Ectodermal cell (in vitro differentiated cells): ENCODE measurements at regions not wholly inside any gene's neighbourhood (a gene's known extent, or its start where the extent isn't known, plus 50 kb on each side); places are given as distances from the start of the nearest gene placed in this dataset.

Experiments used
- H3K27ac ChIP-seq: 2 replicates; pipeline ENCODE4 v1.7.0; 2013; ENCODE audit warnings: mild to moderate bottlenecking, low read depth, low read length; ENCODE audit not compliant: insufficient read depth, poor library complexity, severe bottlenecking
- H3K27me3 ChIP-seq: 2 replicates; pipeline ENCODE4 v1.7.0; 2013; ENCODE audit warnings: mild to moderate bottlenecking, low read length; ENCODE audit not compliant: insufficient read depth, control insufficient read depth, poor library complexity, severe bottlenecking
- H3K36me3 ChIP-seq: one replicate; pipeline ENCODE4 v1.7.0; 2013; ENCODE audit warnings: low read length; ENCODE audit not compliant: control insufficient read depth, insufficient read depth
- H3K4me1 ChIP-seq: one replicate; pipeline ENCODE4 v1.7.0; 2013; ENCODE audit warnings: low read length; ENCODE audit not compliant: control insufficient read depth, insufficient read depth
- H3K4me3 ChIP-seq: 2 replicates; pipeline ENCODE4 v1.7.0; 2013; ENCODE audit warnings: low read depth, low read length, control low read depth; ENCODE audit not compliant: insufficient read depth
- H3K9me3 ChIP-seq: 2 replicates; pipeline ENCODE4 v1.7.0; 2013; ENCODE audit warnings: mild to moderate bottlenecking, low read length, moderate library complexity; ENCODE audit not compliant: control insufficient read depth
- WGBS, 2 experiments: methylation state at CpG; one replicate each; pipeline ENCODE4 v1.1.7; 2013; ENCODE audit warnings: missing lambda C conversion rate in 2 of 2; 5-methylcytosine and 5-hydroxymethylcytosine counted together

DNA sequence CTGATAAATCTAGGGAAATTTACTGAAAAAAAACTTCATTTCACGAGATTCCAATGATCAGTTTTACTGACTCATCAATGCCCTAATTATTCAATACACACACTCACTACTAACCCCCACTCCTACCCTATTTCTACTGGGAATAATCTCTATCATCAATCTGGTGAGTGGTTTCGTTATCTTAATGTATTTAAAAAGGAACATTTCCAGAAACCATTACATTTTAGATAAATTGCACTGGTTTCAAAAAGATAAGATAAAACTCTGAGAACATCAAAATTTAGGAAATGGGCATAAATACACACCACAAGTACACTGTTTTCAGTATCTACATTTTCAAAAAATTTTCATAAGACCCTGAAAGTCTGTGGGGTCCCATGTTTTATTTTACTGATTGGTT, 471.4 kb upstream of the PKDCC start:
- H3K27ac ChIP-seq = no peak overlapping the region
- H3K4me1 ChIP-seq = no peaks in the 10 kb centered on the region
- no peak overlapping the region for H3K4me3 ChIP-seq
- H3K36me3 ChIP-seq = no peaks in the 10 kb centered on the region
- no peaks in the 10 kb centered on the region for H3K9me3 ChIP-seq
- WGBS, 2 experiments = 92 to 93% methylated on average over 1 to 2 of the region's 2 CpGs
- no peaks in the 10 kb centered on the region for H3K27me3 ChIP-seq

DNA sequence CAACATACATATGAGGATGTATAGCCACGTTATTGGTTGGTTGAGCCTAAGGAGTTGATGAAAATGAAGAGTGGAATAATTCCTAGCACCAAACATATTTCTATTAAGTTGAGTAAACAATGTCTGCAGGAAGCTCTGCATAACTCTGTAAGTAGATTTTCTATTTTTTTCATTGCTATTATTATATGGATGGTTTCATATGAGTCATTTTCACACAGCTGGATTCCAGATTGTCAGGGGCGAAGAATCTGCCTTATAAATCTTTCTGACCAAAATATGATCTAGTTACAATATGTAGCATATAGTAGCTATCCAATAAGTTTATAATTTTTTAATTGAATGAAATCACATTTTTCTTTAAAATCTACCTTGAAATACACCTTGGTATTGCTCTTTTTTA, 468.0 kb upstream of the PKDCC start:
- H3K36me3 ChIP-seq = no peaks in the 10 kb centered on the region
- WGBS, 2 experiments = 84% methylated on average over 2 of the region's 2 CpGs; no CpG with 5 or more reads in 1 of the 2 experiments
- no peak overlapping the region for H3K4me3 ChIP-seq
- H3K27me3 ChIP-seq = no peaks in the 10 kb centered on the region
- no peak overlapping the region for H3K27ac ChIP-seq
- no peaks in the 10 kb centered on the region for H3K4me1 ChIP-seq
- H3K9me3 ChIP-seq = no peaks in the 10 kb centered on the region

DNA sequence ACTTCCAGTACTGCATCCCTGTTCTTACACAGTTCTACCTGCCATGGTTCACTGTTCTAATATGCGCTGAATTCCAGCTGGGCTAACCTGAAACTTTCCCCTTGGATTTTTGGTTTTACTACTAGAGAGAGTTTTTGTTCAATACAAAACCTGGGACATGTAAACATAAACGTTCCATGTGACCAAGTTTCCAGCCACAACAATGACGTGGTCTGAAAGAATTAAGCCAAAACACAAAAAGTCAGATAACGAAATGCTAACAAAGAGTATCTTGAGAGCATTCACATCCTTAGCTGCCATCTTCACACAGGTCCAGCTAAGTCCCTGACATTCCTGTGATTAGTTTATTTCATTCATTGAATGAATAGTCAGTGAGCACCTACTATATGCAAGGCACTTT, 467.0 kb upstream of the PKDCC start:
- 91 to 93% methylated on average over 4 of the region's 4 CpGs for WGBS, 2 experiments
- H3K9me3 ChIP-seq = no peaks in the 10 kb centered on the region

DNA sequence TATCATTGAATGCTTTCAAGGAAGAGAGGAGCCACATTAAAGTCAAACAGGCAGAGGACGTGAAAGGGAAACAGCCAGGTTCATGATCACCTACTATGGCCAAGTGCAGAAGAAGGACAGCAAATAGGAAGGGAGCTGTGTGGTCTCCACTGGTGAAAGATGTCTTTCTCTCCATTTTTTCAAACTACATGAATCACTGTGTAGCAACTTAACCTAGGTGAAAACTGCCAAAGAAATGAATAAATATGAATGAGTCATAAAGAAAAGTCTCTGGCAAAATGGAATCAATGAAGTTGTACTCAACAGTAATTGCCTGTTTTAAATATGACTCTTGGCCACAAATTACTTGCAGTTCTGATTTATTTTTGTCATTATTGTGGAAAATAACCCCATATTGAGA, 452.6 kb upstream of the PKDCC start:
- Histone ChIP-seq H3K27me3 (no peaks in the 10 kb centered on the region), H3K4me1 (no peaks in the 10 kb centered on the region), H3K9me3 (no peaks in the 10 kb centered on the region), H3K4me3 (no peak overlapping the region), H3K27ac (no peak overlapping the region), H3K36me3 (no peaks in the 10 kb centered on the region)
- WGBS, 2 experiments = 31 to 45% methylated on average over 1 of the region's 1 CpG

More for the DNA sequence above, 467.0 kb upstream of the PKDCC start:
- H3K36me3 ChIP-seq = no peaks in the 10 kb centered on the region
- no peak overlapping the region for H3K4me3 ChIP-seq
- no peaks in the 10 kb centered on the region for H3K4me1 ChIP-seq
- no peak overlapping the region for H3K27ac ChIP-seq
- no peaks in the 10 kb centered on the region for H3K27me3 ChIP-seq

DNA sequence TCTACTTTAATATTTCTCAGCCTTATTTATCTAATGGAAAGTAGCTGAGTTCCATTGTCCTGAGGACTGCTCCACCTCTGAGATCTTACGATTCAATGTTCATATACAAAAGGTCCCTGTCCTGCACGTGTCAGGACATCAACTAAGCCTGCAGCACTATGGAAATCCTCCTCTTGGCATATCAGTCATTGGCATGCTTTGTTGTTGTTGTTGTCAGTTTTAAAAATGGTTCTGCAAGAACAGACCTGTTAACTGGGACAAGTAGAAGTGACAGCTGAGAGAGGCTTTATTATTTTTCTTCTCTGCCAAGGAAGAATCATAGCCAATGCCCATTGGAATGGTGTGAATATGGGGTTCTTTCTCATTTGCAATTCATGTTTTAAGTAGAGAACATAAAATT, 450.1 kb upstream of the PKDCC start:
- 91 to 92% methylated on average over 2 of the region's 2 CpGs for WGBS, 2 experiments
- no peaks in the 10 kb centered on the region for H3K27me3 ChIP-seq
- H3K9me3 ChIP-seq = no peaks in the 10 kb centered on the region
- H3K4me1 ChIP-seq = no peaks in the 10 kb centered on the region
- no peak overlapping the region for H3K4me3 ChIP-seq
- H3K36me3 ChIP-seq = no peaks in the 10 kb centered on the region
- H3K27ac ChIP-seq = no peak overlapping the region

DNA sequence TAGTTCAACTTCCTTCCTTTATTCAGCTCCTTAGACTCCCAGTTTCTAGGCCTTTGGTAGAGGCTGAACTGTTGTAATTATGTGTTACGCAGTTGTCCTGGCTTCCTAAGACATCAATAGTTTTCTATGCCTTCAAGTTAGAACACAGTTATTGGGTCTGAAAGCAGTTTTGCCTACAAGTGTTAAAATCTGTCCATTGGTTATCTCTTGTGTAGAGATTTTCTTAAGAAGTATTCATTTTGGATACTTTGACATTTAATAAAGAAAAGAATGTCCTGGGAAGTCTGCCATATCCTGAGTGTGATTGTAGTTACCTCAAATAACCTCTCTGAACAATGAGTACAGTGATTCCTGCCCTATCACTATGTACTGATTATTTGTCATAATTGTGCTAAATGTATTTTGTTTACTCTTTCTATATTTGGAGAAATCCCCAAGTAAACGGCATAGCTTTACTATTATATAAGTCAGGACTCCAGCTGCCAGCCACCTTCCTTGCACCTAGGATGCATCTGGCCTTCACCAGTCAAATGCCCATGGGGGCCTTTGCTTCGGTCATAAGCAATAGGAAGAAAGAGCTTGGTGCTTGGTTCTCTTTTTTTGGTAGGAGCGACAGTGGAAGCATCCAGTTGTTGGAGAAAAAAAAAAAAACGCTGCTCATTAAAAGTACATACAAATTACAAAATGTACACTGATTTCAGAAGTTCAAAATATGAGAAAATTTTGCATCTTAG, 449.5 kb upstream of the PKDCC start:
- Histone ChIP-seq H3K4me3 (no peak overlapping the region), H3K4me1 (no peaks in the 10 kb centered on the region), H3K9me3 (no peaks in the 10 kb centered on the region), H3K27me3 (no peaks in the 10 kb centered on the region), H3K36me3 (no peaks in the 10 kb centered on the region), H3K27ac (no peak overlapping the region)
- 88 to 98% methylated on average over 3 to 4 of the region's 5 CpGs for WGBS, 2 experiments

DNA sequence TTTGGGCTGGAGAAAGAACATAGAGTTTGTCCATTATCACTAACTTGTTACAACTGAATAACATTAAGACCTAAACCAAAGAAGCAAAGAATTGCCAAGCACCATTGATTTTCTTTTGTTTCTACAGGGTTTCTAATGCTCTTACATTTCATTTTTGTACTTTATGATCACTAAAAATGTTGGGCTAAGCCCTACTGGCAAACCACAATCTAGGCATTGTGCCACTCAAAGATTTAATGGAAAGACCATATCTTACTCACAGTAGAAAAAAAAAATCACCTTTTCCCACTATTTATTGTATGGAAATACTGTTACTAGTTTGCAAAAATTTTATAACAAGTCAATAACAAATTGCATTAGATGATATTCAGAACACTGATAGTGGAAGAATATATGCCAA, 447.4 kb upstream of the PKDCC start:
- Histone ChIP-seq H3K27me3 (no peaks in the 10 kb centered on the region), H3K27ac (no peak overlapping the region), H3K9me3 (no peaks in the 10 kb centered on the region), H3K4me3 (no peak overlapping the region), H3K4me1 (no peaks in the 10 kb centered on the region), H3K36me3 (no peaks in the 10 kb centered on the region)

DNA sequence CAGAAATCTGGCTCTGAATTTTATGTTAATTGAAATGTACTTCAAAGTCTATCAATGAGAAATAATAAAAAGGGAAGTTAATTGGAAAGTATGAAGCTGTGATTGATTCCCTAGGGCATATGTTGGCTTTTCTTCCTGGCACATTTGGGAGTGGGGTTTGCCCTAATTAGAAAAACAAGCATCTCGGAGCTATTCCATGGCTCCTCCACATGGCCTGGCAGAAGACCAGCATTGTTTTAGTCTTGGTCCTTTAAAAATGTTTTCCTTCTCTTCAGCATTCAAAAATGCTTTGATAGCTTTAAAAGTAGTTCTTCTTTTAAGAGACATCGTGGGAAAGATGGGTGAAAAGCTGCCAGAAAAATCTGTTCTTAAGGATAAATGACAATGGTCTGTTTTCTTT, 445.5 kb upstream of the PKDCC start:
- Histone ChIP-seq H3K4me1 (no peaks in the 10 kb centered on the region), H3K36me3 (no peaks in the 10 kb centered on the region), H3K27me3 (no peaks in the 10 kb centered on the region), H3K4me3 (no peak overlapping the region), H3K9me3 (no peaks in the 10 kb centered on the region), H3K27ac (no peak overlapping the region)
- 85 to 94% methylated on average over 1 of the region's 2 CpGs for WGBS, 2 experiments

DNA sequence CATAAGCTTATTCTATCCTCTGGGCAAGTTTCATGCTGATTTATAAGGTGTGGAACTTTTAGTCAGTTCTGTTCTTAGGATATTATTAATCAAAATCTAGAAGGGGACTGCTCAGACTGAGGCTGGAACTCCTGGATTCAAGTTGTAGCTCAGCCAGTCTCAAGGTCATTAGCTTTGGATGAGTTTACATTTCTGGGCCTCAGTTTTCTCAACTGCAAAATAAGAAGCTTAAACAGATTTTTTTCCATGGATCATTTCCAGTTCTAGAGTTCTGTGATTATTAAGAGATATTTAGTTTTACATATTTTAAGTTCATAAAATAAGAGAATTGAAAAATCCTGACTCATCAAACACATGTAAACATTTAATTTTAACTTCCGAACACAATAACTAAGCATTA, 442.5 kb upstream of the PKDCC start:
- H3K4me3 ChIP-seq = no peak overlapping the region
- H3K9me3 ChIP-seq = no peaks in the 10 kb centered on the region
- no peak overlapping the region for H3K27ac ChIP-seq
- WGBS, 2 experiments = 100% methylated on average over 1 of the region's 1 CpG; no CpG with 5 or more reads in 1 of the 2 experiments
- no peaks in the 10 kb centered on the region for H3K27me3 ChIP-seq
- no peaks in the 10 kb centered on the region for H3K36me3 ChIP-seq
- H3K4me1 ChIP-seq = no peaks in the 10 kb centered on the region

DNA sequence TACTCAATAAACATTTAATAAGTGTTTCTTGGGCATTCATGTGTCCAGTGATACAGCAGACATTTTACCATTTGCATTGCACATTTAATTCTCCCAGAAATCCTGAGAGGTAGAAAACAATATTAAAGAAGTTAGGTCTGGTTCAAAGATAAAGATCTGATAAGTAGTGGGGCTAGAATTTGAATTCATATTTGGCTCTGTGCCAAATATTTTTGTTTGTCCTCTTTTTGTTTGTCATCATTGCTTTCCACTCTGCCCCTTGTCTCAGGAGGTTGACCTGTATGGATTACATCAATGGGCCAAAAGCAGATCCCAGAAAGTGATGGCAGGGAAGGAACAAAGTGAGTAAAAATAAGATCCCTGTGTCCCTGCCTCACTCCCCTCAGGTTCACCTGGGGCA, 441.9 kb upstream of the PKDCC start:
- Histone ChIP-seq H3K36me3 (no peaks in the 10 kb centered on the region), H3K27me3 (no peaks in the 10 kb centered on the region), H3K4me1 (no peaks in the 10 kb centered on the region), H3K27ac (no peak overlapping the region), H3K4me3 (no peak overlapping the region), H3K9me3 (no peaks in the 10 kb centered on the region)
